K562 (cell line): ENCODE measurements at regions not wholly inside any gene's neighbourhood (a gene's known extent, or its start where the extent isn't known, plus 50 kb on each side); places are given as distances from the start of the nearest gene placed in this dataset.

Experiments
- ATAC-seq: fragments of 200-7000 bp; cut with Tn5 transposase; 3 replicates; pipeline ENCODE4 v1.9.1; 2020; ENCODE audit warnings: moderate library complexity
- BruUV-seq: library from RNA; stranded (reverse); fragments of 400-500 nt; replicated peaks from 2 replicates; lab custom pipeline; 2021; lab: Mats Ljungman, UMichigan
- CTCF ChIA-PET: fragments of 300-600 bp; formaldehyde crosslinking; extraction: SDS; loops from one replicate; lab custom pipeline; 2021; ENCODE audit warnings: low intra/inter-chr PET ratio; lab: Yijun Ruan, JAX
- POLR2A ChIA-PET: fragments of 300-600, 350-650 bp; sonication (Branson Sonifier 250); formaldehyde crosslinking; extraction: SDS; loops from one replicate; lab custom pipeline; 2021; ENCODE audit warnings: antibody characterized with exemption, inconsistent platforms; lab: Yijun Ruan, JAX
- DNase-seq, 4 experiments: peaks; one replicate each; pipeline versions ENCODE4 v3.0.0 to v3.0.0-alpha.2; 2011 to 2018; ENCODE audit warnings: low spot score in 3 of 4, mixed read lengths in 3 of 4; ENCODE audit errors: extremely low read depth in 1 of 4
- FAIRE-seq: peaks from 2 replicates; lab custom pipeline; 2011; peaks lifted over from hg19 to GRCh38; lab: Jason Lieb, UNC
- H2AFZ ChIP-seq: 2 replicates; pipeline ENCODE4 v1.6.0; 2011; ENCODE audit warnings: low read depth, low read length, control low read depth, inconsistent platforms
- H3K27ac ChIP-seq: fragments of 200-600 bp; 3 replicates; pipeline ENCODE4 v1.8.0; 2011; ENCODE audit warnings: low read depth, mild to moderate bottlenecking, control low read depth, inconsistent platforms, low read length, moderate library complexity, mixed read lengths; ENCODE audit errors: extremely low read depth
- H3K27me3 ChIP-seq, 2 experiments: fragments of 300-600 bp in 1 of 2; 2 replicates in 1 of 2; 3 replicates in 1 of 2; pipeline versions ENCODE4 v1.6.0 to v1.8.0; 2011; ENCODE audit warnings: inconsistent platforms in 2 of 2, low read length in 2 of 2, mild to moderate bottlenecking in 1 of 2, mixed read lengths in 1 of 2, moderate library complexity in 1 of 2; ENCODE audit not compliant: control insufficient read depth in 2 of 2, insufficient read depth in 2 of 2
- H3K36me3 ChIP-seq: fragments of 300-600 bp; 3 replicates; pipeline ENCODE4 v1.8.0; 2011; ENCODE audit warnings: mild to moderate bottlenecking, low read length, inconsistent platforms; ENCODE audit not compliant: control insufficient read depth, insufficient read depth
- H3K4me1 ChIP-seq, 2 experiments: fragments of 200-600 bp in 1 of 2; replicated peaks in 1 of 2; 2 replicates in 1 of 2; 3 replicates in 1 of 2; pipeline versions ENCODE4 v1.5.1 to v1.8.0; 2011; ENCODE audit warnings: inconsistent platforms in 2 of 2, low read length in 2 of 2, mild to moderate bottlenecking in 1 of 2, mixed read lengths in 1 of 2, moderate library complexity in 1 of 2; ENCODE audit not compliant: control insufficient read depth in 2 of 2, insufficient read depth in 2 of 2
- H3K4me2 ChIP-seq: 2 replicates; pipeline ENCODE4 v1.6.1; 2011; ENCODE audit warnings: low read length, control low read depth, inconsistent platforms, mixed read lengths; ENCODE audit not compliant: insufficient read depth
- H3K4me3 ChIP-seq: fragments of 200-600 bp; sonication (generic), shearing (Covaris generic); 2 replicates; pipeline ENCODE4 v1.5.1; 2016; ENCODE audit warnings: control low read depth, inconsistent platforms
- H3K79me2 ChIP-seq: fragments of 200-600 bp; 3 replicates; pipeline ENCODE4 v1.8.0; 2011; ENCODE audit warnings: low read length, inconsistent platforms; ENCODE audit not compliant: control insufficient read depth, insufficient read depth
- H3K9ac ChIP-seq, 2 experiments: 2 replicates each; pipeline versions ENCODE4 v1.6.0 to v1.6.1; 2011; ENCODE audit warnings: low read depth in 2 of 2, low read length in 2 of 2, control low read depth in 1 of 2, inconsistent platforms in 1 of 2, mild to moderate bottlenecking in 1 of 2, mixed read lengths in 1 of 2; ENCODE audit not compliant: insufficient read depth in 1 of 2
- H3K9me1 ChIP-seq: one replicate; pipeline ENCODE4 v1.6.0; 2011; ENCODE audit warnings: inconsistent platforms, mild to moderate bottlenecking, low read length, moderate library complexity; ENCODE audit not compliant: control insufficient read depth, insufficient read depth
- H3K9me3 ChIP-seq: replicated peaks from 2 replicates; pipeline ENCODE4 v1.5.1; 2011; ENCODE audit warnings: low read depth, low read length, inconsistent platforms; ENCODE audit not compliant: control insufficient read depth, insufficient read depth
- H4K20me1 ChIP-seq: replicated peaks from 2 replicates; pipeline ENCODE4 v1.6.1; 2011; ENCODE audit warnings: low read length, inconsistent platforms, mixed read lengths; ENCODE audit not compliant: control insufficient read depth, insufficient read depth
- ATF6 ChIP-seq: sonication (generic); formaldehyde crosslinking; IDR thresholded peaks from 2 replicates; pipeline ENCODE4 v1.4.0; 2020; ENCODE audit warnings: mild to moderate bottlenecking, missing genetic modification reagents
- CBFB ChIP-seq: sonication (generic); formaldehyde crosslinking; IDR thresholded peaks from 2 replicates; pipeline ENCODE4 v1.4.0; 2020; ENCODE audit warnings: mild to moderate bottlenecking, missing genetic modification reagents
- KLF16 ChIP-seq: IDR thresholded peaks from 2 replicates; pipeline ENCODE4 v1.6.1; 2016; ENCODE audit warnings: antibody characterized with exemption
- MAZ ChIP-seq, 2 experiments: fragments of 450-650 bp in 1 of 2; sonication (generic) in 1 of 2; formaldehyde crosslinking; IDR thresholded peaks in 1 of 2; conservative IDR thresholded peaks in 1 of 2; 2 replicates each; pipeline versions ENCODE4 v1.4.0 to v1.5.0; 2020; ENCODE audit warnings: mild to moderate bottlenecking in 1 of 2, missing genetic modification reagents in 1 of 2
- MBD2 ChIP-seq: sonication (generic); IDR thresholded peaks from 2 replicates; pipeline ENCODE4 v1.6.1; 2016; ENCODE audit warnings: low read depth, borderline replicate concordance
- MECOM ChIP-seq: fragments of 250-450 bp; sonication (Bioruptor Pico); IDR thresholded peaks from 2 replicates; pipeline ENCODE4 v1.8.0; 2022; ENCODE audit warnings: inconsistent platforms
- MTA3 ChIP-seq: fragments of 450-650 bp; formaldehyde crosslinking; IDR thresholded peaks from 2 replicates; pipeline ENCODE4 v1.6.1; 2017; ENCODE audit warnings: mild to moderate bottlenecking, borderline replicate concordance
- PCBP2 ChIP-seq: fragments of 200-400 bp; formaldehyde crosslinking; IDR thresholded peaks from 2 replicates; pipeline ENCODE4 v1.6.1; 2018; ENCODE audit warnings: low read length, low read depth, mild to moderate bottlenecking, moderate library complexity; ENCODE audit not compliant: poor library complexity, severe bottlenecking
- U2AF2 ChIP-seq: fragments of 200-400 bp; formaldehyde crosslinking; optimal IDR thresholded peaks from 2 replicates; pipeline ENCODE3; 2017; ENCODE audit warnings: low read depth, mild to moderate bottlenecking, low read length
- ZNF655 ChIP-seq: fragments of 250-450 bp; sonication (Bioruptor Pico); IDR thresholded peaks from 2 replicates; pipeline ENCODE4 v1.5.0; 2021
- ZNF717 ChIP-seq: fragments of 250-450 bp; sonication (Bioruptor Pico); IDR thresholded peaks from 2 replicates; pipeline ENCODE4 v1.5.0; 2021
- WGBS: fragments of 100-300 bp; shearing (Covaris generic); methylation state at CpG from one replicate; pipeline ENCODE4 v1.1.6; 2016; ENCODE audit warnings: low coverage, mixed read lengths; ENCODE audit not compliant: insufficient coverage; ENCODE audit errors: missing lambda C conversion rate; 5-methylcytosine and 5-hydroxymethylcytosine counted together
- in situ Hi-C: fragments of 300-500 bp; cut with MboI; formaldehyde crosslinking; loops from 4 replicates; pipeline ENCODE4 v1.15.0; 2018; ENCODE audit warnings: inconsistent platforms, mixed read lengths
- intact Hi-C: fragments of 100-400 bp; cut with micrococcal nuclease; formaldehyde crosslinking; loops from 2 replicates; pipeline ENCODE4 v1.14.2; 2022
- TF ChIP-seq, protein P1 (sequence below): fragments of 250-450 bp; sonication (Bioruptor Pico); IDR thresholded peaks from 2 replicates; pipeline ENCODE4 v1.8.0; 2022; ENCODE audit warnings: inconsistent platforms, mild to moderate bottlenecking, moderate library complexity, borderline replicate concordance
- TF ChIP-seq, protein P2 (sequence below): fragments of 200-400 bp; formaldehyde crosslinking; IDR thresholded peaks from 2 replicates; pipeline ENCODE4 v1.6.1; 2017; ENCODE audit warnings: mild to moderate bottlenecking, low read depth, low read length, moderate library complexity

DNA sequence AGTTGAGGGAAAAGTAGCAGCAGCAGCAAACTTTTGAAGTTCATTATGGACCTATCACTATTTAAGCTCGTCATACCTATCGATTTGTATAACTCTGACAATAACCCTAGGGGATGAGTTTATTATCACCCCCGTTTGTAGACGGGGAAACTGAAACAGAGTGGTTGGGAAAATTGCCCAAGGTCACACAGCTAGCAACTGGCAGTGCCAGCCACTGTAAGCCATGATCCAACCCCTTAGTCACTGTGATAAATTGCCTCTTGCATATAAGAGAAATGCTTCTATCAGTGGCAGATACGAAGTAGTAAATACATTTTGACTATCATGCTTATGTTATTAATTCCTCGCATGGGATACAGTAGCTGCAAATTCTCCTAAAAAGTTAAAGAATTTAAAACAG is 73.3 kb upstream of the ATP10B start:
- Histone ChIP-seq H3K79me2 (no peaks in the 10 kb centered on the region), H3K4me3 (no peak overlapping the region), H2AFZ (no peak overlapping the region), H4K20me1 (no peaks in the 10 kb centered on the region), H3K9me3 (no peaks in the 10 kb centered on the region), H3K36me3 (no peaks in the 10 kb centered on the region), H3K4me2 (no peak overlapping the region), H3K9ac (no peak overlapping the region), H3K4me1 (no peaks in the 10 kb centered on the region), H3K9me1 (no peaks in the 10 kb centered on the region), H3K27me3 (no peaks in the 10 kb centered on the region), H3K27ac (no peak overlapping the region)
- in situ Hi-C loops, result no loop called here
- FAIRE-seq (no peak), DNase-seq (no peak), ATAC-seq (no peak)
- intact Hi-C loops, result no loop called here
- no TSS peak for BruUV-seq
- CTCF ChIA-PET, result no interaction called here
- WGBS, result 0% methylated on average over 6 of the region's 6 CpGs
- POLR2A ChIA-PET, result no interaction called here
- TF ChIP-seq KLF16 (no peak), MBD2 (no peak), U2AF2 (no peak), MECOM (CRISPR knock-in tag) (no peak), CBFB (CRISPR knock-in tag) (no peak), ATF6 (CRISPR knock-in tag) (no peak), PCBP2 (no peak), ZNF717 (CRISPR knock-in tag) (no peak), MTA3 (no peak), MAZ (CRISPR knock-in tag; conservative IDR thresholded peaks at IDR 0.05 in 1 of 2, IDR thresholded peaks at IDR 0.05 in 1 of 2) (no peak), ZNF655 (CRISPR knock-in tag) (no peak)
- TF ChIP-seq, protein P1, sequence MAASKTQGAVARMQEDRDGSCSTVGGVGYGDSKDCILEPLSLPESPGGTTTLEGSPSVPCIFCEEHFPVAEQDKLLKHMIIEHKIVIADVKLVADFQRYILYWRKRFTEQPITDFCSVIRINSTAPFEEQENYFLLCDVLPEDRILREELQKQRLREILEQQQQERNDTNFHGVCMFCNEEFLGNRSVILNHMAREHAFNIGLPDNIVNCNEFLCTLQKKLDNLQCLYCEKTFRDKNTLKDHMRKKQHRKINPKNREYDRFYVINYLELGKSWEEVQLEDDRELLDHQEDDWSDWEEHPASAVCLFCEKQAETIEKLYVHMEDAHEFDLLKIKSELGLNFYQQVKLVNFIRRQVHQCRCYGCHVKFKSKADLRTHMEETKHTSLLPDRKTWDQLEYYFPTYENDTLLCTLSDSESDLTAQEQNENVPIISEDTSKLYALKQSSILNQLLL (CRISPR knock-in tag), result no peak
- TF ChIP-seq, protein P2, sequence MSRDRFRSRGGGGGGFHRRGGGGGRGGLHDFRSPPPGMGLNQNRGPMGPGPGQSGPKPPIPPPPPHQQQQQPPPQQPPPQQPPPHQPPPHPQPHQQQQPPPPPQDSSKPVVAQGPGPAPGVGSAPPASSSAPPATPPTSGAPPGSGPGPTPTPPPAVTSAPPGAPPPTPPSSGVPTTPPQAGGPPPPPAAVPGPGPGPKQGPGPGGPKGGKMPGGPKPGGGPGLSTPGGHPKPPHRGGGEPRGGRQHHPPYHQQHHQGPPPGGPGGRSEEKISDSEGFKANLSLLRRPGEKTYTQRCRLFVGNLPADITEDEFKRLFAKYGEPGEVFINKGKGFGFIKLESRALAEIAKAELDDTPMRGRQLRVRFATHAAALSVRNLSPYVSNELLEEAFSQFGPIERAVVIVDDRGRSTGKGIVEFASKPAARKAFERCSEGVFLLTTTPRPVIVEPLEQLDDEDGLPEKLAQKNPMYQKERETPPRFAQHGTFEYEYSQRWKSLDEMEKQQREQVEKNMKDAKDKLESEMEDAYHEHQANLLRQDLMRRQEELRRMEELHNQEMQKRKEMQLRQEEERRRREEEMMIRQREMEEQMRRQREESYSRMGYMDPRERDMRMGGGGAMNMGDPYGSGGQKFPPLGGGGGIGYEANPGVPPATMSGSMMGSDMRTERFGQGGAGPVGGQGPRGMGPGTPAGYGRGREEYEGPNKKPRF, result no peak
